Colonic mucosa (tissue), 4 donors: ENCODE measurements at regions not wholly inside any gene's neighbourhood (a gene's known extent, or its start where the extent isn't known, plus 50 kb on each side); places are given as distances from the start of the nearest gene placed in this dataset.
"Not testable (repeated sequence)": the region's sequence is repeated elsewhere in the genome, so short reads cannot be mapped to it uniquely, and the experiment has no call there.

Source experiments
- DNase-seq: peaks from one replicate; pipeline ENCODE4 v3.0.0-alpha.2; 2020
- H3K27ac ChIP-seq: fragments of 200-600 bp; one replicate; pipeline ENCODE4 v1.8.0; 2021
- H3K27me3 ChIP-seq: fragments of 200-600 bp; one replicate; pipeline ENCODE4 v1.8.0; 2021
- H3K36me3 ChIP-seq: fragments of 200-600 bp; one replicate; pipeline ENCODE4 v1.8.0; 2021
- H3K4me1 ChIP-seq: fragments of 200-600 bp; one replicate; pipeline ENCODE4 v1.8.0; 2021; ENCODE audit warnings: mild to moderate bottlenecking
- H3K4me3 ChIP-seq: fragments of 200-600 bp; one replicate; pipeline ENCODE4 v1.8.0; 2021
- H3K9ac ChIP-seq, 2 donors: one replicate each; pipeline ENCODE4 v1.7.0; 2013; ENCODE audit warnings: control low read depth in 2 of 2, low read depth in 2 of 2, low read length in 2 of 2
- H3K9me3 ChIP-seq: fragments of 200-600 bp; one replicate; pipeline ENCODE4 v1.8.0; 2021
- CTCF ChIP-seq: fragments of 200-600 bp; IDR thresholded peaks from one replicate; pipeline ENCODE4 v1.8.0; 2022; ENCODE audit warnings: antibody characterized with exemption, mild to moderate bottlenecking
- intact Hi-C: fragments of 100-400 bp; cut with DNase I; formaldehyde crosslinking; loops from one replicate; pipeline ENCODE4 v1.14.1; 2022
- donor health status: healthy.
- donor health status: DM: no; HTN: no; CAD: no.
- donor health status: DM: no; HTN: no; CAD: no.

- no peak overlapping the region for H3K4me3 ChIP-seq
- no peak for TF ChIP-seq CTCF
- H3K4me1 ChIP-seq, result no peaks in the 10 kb centered on the region
- intact Hi-C loops, result no loop called here
- no peaks in the 10 kb centered on the region for H3K36me3 ChIP-seq
- no peak overlapping the region for H3K9ac ChIP-seq
- H3K27ac ChIP-seq, result no peak overlapping the region
- no peak for DNase-seq
- no peaks in the 10 kb centered on the region for H3K9me3 ChIP-seq
- H3K27me3 ChIP-seq, result no peaks in the 10 kb centered on the region
Observed at GRCh38 chr14:96718407-96718806, 78.8 kb upstream of the VRK1 start.

GRCh38 chr14:96720702-96721101, 76.5 kb upstream of the VRK1 start:
- H3K36me3 ChIP-seq, H3K4me1 ChIP-seq, H3K9me3 ChIP-seq, H3K9ac ChIP-seq, intact Hi-C loops, H3K27me3 ChIP-seq, DNase-seq, H3K27ac ChIP-seq, H3K4me3 ChIP-seq: not testable (repeated sequence)

GRCh38 chr14:96722736-96723135, 74.4 kb upstream of the VRK1 start:
- intact Hi-C loops, result no loop called here
- H3K36me3 ChIP-seq, result no peaks in the 10 kb centered on the region
- TF ChIP-seq CTCF, result no peak
- no peaks in the 10 kb centered on the region for H3K9me3 ChIP-seq
- H3K27ac ChIP-seq, result no peak overlapping the region
- no peak overlapping the region for H3K4me3 ChIP-seq
- DNase-seq, result no peak
- no peaks in the 10 kb centered on the region for H3K27me3 ChIP-seq
- no peaks in the 10 kb centered on the region for H3K4me1 ChIP-seq
- no peak overlapping the region for H3K9ac ChIP-seq

- Histone ChIP-seq H3K4me3 (no peak overlapping the region), H3K36me3 (no peaks in the 10 kb centered on the region), H3K9ac (no peak overlapping the region), H3K4me1 (no peaks in the 10 kb centered on the region), H3K27me3 (no peaks in the 10 kb centered on the region), H3K27ac (no peak overlapping the region), H3K9me3 (no peaks in the 10 kb centered on the region)
- no peak for TF ChIP-seq CTCF
- no peak for DNase-seq
- intact Hi-C loops, result no loop called here
Observed at GRCh38 chr14:96723946-96724345, 73.2 kb upstream of the VRK1 start.

- no peaks in the 10 kb centered on the region for H3K4me1 ChIP-seq
- H3K4me3 ChIP-seq, result no peak overlapping the region
- H3K27me3 ChIP-seq, result no peaks in the 10 kb centered on the region
- no peak overlapping the region for H3K9ac ChIP-seq
- intact Hi-C loops, result no loop called here
- no peaks in the 10 kb centered on the region for H3K9me3 ChIP-seq
- TF ChIP-seq CTCF, result no peak
- H3K36me3 ChIP-seq, result no peaks in the 10 kb centered on the region
- no peak overlapping the region for H3K27ac ChIP-seq
- DNase-seq, result no peak
Observed at GRCh38 chr14:96725232-96725631, 72.0 kb upstream of the VRK1 start.

- Histone ChIP-seq H3K4me3 (no peak overlapping the region), H3K36me3 (no peaks in the 10 kb centered on the region), H3K9ac (no peak overlapping the region), H3K27me3 (no peaks in the 10 kb centered on the region), H3K9me3 (no peaks in the 10 kb centered on the region), H3K4me1 (no peaks in the 10 kb centered on the region), H3K27ac (no peak overlapping the region)
- TF ChIP-seq CTCF, result no peak
- intact Hi-C loops, result no loop called here
- DNase-seq, result no peak
Observed at GRCh38 chr14:96727073-96727472, 70.1 kb upstream of the VRK1 start.
